ENCODE measurements at regions not wholly inside any gene's neighbourhood (a gene's known extent, or its start where the extent isn't known, plus 50 kb on each side); places are given as distances from the start of the nearest gene placed in this dataset.
"Not testable (repeated sequence)": the region's sequence is repeated elsewhere in the genome, so short reads cannot be mapped to it uniquely, and the experiment has no call there.

- DNase-seq (ENCODE audit: low spot score in 2 of 2) (no peak), FAIRE-seq (no peak)
Observed at GRCh38 chr5:152523964-152524363, 118.9 kb upstream of the NMUR2 start.

- no peak for FAIRE-seq
Observed at GRCh38 chr5:152527358-152528052, 122.4 kb upstream of the NMUR2 start.

GRCh38 chr5:152529440-152529839 is 124.4 kb upstream of the NMUR2 start:
- DNase-seq (ENCODE audit: low spot score in 2 of 2) = no peak

More at GRCh38 chr5:152527358-152528052, 122.4 kb upstream of the NMUR2 start:
- DNase-seq (ENCODE audit: low spot score in 2 of 2) = no peak

DNA sequence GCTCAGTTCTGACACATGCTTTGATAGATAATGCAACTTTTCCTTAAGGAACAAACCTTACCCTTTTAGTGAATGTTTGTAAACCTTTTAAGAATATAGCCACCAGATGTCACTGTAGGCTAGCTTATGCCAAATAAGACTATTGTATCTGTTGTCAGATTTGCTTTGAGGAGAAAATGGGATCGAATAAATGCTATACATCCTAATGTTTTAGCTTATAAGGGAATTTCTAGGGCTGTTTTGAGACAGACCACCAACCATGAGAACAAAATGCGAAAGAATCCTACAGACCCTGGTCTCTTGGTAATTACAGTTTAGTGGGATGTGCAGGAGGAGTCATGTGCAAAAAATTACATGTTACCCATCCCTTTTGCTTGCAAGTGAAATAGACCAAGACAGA is 127.6 kb upstream of the NMUR2 start:
- FAIRE-seq (peak; percentile 59), DNase-seq (ENCODE audit: low spot score in 2 of 2) (peak; percentile 16 to 25)

More at GRCh38 chr5:152529440-152529839, 124.4 kb upstream of the NMUR2 start:
- no peak for FAIRE-seq

DNA sequence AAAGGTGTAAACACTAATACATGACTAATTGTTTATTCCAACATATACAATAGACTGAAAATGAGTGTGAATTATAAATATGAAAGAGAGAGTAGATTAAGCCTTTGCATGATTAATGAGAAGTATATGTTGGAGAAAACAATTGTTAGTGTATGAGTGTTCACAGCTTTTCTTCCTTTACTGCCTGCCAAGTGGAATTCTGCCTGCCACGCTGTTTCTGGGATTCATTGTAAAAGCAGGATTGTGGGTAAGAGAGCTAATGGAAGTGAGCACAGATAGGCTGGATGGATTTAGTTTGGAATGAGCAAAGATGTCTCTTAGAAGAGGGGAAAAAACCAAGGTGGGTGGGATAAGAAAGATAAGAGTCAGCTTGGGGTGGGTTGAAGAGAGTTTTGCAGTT is 129.6 kb upstream of the NMUR2 start:
- DNase-seq (ENCODE audit: low spot score in 2 of 2) = no peak
- FAIRE-seq = no peak

DNA sequence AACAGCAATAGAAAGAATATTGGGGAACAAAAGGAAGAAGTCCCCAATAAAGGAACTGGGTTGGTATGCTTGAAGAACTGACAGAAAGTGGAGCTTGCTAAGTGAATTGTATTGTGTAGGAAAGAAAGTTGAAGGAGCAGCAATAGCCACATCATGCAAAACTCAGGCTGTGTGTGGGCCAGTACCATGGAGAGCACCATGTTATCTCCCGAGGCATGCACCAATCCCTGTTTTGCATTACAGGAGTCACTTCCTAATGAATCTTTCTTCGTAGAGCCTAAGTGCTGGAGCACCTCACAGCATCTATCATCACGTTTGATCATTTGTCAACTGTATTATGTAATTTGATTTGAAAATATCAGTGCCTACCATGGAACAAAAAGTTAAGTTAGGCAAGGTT is 137.7 kb upstream of the NMUR2 start:
- no peak for FAIRE-seq
- no peak for DNase-seq (ENCODE audit: low spot score in 2 of 2)

DNA sequence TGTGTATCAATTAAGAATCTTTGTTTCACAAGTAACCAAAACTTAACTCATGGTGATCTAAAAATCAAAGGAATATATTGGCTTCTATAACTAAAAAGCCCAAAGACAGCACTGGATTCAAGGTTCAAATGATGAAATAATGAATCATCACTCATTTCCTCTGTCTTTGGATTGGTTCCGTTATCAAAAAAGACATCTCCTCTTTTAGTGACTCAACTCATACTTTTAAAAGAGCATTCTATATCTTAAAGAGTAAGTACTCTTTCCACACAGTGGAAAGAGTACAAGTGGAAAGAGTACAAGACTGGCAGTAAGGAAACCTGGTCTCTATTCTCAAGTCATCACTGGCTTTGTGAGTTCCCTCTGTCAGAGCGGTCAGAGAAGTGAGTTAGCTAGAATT is 141.4 kb upstream of the NMUR2 start:
- DNase-seq (ENCODE audit: low spot score in 2 of 2) = no peak

GRCh38 chr5:152547202-152547601 is 142.1 kb upstream of the NMUR2 start:
- DNase-seq (ENCODE audit: low spot score in 2 of 2) (no peak), FAIRE-seq (no peak)

More for the DNA sequence above, 141.4 kb upstream of the NMUR2 start:
- no peak for FAIRE-seq

GRCh38 chr5:152549709-152550108 is 144.6 kb upstream of the NMUR2 start:
- no peak for FAIRE-seq
- no peak for DNase-seq (ENCODE audit: low spot score in 2 of 2)

DNA sequence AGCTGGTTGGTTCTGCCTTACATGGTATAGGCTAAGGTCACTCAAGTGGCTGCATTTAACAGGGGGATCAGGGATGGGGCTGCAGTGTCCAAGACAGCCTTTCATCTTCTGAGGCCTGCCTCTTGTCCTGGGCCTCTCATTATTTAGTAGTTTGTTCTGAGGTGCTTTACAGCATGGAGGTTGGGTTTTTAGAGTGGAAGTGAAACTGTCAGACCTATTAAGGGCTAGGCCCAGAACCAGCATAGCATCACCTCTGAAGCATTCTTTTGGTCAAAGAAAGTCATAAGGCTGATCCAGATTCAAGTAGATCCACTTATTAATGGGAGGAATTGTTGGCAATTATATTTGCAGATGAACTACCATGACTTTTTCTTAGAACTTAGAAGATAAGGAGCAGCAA is 146.0 kb upstream of the NMUR2 start:
- DNase-seq (ENCODE audit: low spot score in 2 of 2) = no peak
- no peak for FAIRE-seq

DNA sequence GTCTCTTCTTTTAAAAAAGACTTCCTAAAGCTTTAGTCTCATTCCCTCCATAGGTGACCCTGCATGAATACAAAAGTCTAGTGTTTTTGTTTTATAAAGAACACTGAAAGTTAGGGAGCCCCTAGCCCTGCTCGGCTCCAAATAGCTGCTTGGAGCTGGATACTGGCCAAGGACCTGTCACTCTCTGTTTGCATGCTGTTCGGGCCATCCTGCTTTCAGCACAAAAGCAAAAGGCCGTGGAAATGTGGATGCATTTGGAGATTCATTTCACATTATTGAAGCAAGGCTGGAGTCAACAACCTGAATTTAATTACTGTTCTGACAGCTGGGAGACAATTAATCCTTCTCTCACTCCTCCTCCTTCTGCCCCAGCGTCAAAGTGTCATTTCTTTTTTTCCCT is 151.7 kb upstream of the NMUR2 start:
- FAIRE-seq = no peak
- no peak for DNase-seq (ENCODE audit: low spot score in 2 of 2)

GRCh38 chr5:152560512-152561137 is 155.5 kb upstream of the NMUR2 start:
- FAIRE-seq (no peak), DNase-seq (ENCODE audit: low spot score in 2 of 2) (peak in 1 of 2 donors; percentile 19)

DNA sequence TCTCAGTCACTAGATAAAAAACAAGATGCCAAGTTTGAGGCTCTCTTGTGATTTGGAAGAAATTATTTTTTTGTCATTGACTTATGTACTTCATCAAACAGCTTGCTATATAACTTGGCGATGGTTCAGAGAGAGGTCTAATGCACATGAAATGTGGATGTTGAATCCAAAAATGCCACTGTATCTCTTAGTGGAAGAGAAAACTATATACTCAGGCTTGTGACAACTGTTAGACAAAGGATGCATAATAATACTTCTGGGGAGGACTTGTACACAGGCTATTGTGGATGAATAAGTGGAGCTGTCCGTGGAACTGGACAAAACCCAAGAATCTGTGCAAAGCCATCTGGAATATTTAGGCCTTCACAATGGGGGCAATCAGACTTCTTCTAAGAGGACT is 162.9 kb upstream of the NMUR2 start:
- FAIRE-seq = no peak

DNA sequence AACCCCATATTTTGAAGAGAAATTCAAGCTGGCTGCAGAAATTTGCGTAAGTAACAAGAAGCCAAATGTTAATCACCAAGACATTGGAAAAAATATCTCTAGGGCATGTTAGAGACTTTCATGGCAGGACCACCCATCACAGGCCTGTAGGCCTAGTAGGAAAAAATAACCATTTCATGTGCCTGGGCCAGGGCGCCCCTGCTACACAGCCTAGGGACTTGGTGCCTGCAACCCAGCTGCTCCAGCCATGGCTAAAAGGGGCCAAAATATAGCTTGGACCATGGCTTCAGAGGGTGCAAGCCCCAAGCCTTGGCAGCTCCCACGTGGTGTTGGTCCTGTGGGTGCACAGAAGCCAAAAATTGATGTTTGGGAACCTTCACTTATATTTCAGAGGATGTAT is 167.7 kb upstream of the NMUR2 start:
- DNase-seq (ENCODE audit: low spot score in 2 of 2) = no peak
- no peak for FAIRE-seq

More for the DNA sequence above, 162.9 kb upstream of the NMUR2 start:
- no peak for DNase-seq (ENCODE audit: low spot score in 2 of 2)

- no peak for DNase-seq (ENCODE audit: low spot score in 2 of 2)
Observed at GRCh38 chr5:152584103-152584502, 179.0 kb upstream of the NMUR2 start.

DNA sequence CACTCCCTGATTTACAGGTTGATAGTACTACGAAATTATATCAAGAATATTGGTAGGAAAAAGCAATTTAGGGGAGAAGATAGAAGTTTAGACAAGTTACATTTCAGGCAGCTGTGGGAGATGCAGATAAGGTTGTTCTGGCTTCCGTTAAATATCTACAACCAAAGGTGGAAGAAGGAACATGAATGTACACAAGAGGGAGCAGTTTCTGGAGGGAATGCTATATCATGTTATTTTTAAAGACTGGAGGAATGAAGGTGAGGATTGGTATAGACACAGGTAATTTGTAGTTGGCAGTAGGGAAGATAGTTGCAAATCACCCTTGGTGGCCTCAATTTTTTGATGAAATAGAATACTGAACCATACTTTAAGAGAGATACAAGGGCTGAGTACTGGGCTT is 187.3 kb upstream of the NMUR2 start:
- DNase-seq (ENCODE audit: low spot score in 2 of 2) (no peak), FAIRE-seq (no peak)

More at GRCh38 chr5:152584103-152584502, 179.0 kb upstream of the NMUR2 start:
- FAIRE-seq = no peak

DNA sequence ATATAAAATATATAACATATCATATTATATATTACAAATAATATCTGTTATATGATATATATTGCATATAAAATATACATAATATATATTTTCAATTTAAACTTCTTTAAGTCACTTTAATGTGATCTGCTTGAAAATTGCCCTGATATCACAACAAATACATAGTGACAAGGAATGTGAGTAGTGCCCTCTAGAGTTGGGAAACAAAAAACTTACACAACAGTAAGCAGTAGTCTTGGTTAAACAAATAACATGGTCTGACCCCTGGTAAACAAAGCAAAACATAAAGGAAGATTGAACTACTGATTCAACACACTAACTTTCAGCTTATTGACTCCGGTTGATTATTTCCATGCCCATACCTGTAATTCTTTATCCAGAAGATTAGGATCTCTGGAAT is 188.3 kb upstream of the NMUR2 start:
- no peak for DNase-seq (ENCODE audit: low spot score in 2 of 2)
- peak; percentile 92 for FAIRE-seq

DNA sequence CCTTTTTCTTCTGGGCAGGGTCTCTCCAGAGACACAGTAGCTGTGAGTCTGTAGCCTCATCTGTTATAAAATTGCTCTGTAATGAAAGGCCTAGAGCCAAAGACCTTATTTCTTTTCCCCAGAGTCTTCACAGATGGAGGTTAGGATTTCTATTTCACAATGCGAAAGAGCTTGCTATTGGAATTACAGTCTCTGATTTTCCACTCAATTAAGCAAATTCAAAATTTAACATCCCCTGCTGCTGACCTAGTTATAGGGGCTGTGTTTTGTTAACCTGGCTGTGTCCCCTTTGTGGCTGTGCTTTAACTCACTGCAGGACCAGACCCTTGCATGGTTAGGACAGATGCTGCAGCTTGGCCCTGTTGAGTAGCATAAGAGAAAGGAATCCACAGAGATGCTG is 190.3 kb upstream of the NMUR2 start:
- no peak for FAIRE-seq
- no peak for DNase-seq (ENCODE audit: low spot score in 2 of 2)

DNA sequence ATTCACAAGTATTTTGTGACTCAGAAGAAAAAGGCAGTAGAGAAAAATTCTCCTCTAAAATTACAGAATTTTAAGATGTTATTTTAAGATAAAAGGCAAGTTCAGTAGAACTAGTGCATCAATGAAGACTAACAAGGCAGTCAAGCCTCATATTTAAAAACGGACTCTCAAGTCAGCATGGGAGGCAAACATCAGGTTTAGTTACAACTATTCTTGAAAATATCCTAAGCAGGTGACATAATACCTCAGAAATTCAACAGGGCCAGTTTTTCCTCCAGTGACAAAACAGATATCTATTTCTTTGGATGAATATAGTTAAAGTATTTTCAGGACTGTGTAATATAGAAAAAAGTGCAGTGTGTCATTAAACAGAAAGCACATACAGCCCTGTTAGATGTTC is 194.0 kb upstream of the NMUR2 start:
- DNase-seq (ENCODE audit: low spot score in 2 of 2) (no peak), FAIRE-seq (no peak)

DNA sequence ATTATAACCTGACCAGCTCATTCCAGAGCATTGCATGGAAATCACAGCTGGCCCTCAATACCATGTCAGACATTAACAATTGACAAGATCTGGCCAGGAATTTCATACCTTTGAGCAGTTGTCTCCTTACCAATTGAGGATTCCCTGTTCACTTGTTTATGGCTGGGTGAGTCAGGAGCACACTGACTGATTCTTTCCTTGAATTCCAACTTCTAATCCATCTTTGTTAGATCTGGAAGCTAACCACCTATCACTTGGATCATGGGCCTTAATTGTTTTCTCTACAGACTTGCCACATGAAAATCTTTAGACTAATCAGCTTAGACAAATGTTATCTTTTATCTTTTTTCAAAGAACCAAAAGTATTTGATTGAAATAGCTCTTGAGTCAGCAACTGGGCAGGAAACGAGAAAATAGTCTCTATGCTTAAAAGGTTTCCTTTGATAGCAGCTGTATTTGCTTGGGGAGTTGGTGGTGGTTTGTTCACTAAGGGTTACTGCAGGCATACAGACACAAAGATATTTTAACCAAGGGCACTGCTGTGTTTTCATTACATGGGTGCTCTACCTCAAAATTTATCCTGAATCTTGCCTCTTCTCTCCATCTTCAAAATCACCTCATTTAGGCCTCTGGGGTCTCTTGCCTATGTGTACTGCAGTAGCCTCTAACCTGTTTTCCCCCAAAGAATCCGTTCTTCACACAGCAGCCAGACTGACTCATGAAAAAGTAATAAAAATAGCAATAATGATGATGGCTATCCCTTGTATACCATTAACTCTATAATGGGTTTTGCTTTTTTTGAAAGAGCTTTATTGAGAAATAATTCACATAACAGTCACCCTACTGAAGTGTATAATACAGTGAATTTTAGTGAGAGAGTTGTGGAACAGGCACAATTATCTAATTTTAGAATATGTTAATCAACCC is 197.0 kb upstream of the NMUR2 start:
- FAIRE-seq = no peak
- DNase-seq (ENCODE audit: low spot score in 2 of 2) = no peak

GRCh38 chr5:152606050-152606449 is 201.0 kb upstream of the NMUR2 start:
- DNase-seq (ENCODE audit: low spot score in 2 of 2); FAIRE-seq: not testable (repeated sequence)
